Liver (tissue), 8 donors: ENCODE measurements at regions not wholly inside any gene's neighbourhood (a gene's known extent, or its start where the extent isn't known, plus 50 kb on each side); places are given as distances from the start of the nearest gene placed in this dataset.

Experiments used
- DNase-seq: peaks from one replicate; pipeline ENCODE4 v3.0.0-alpha.2; 2017; ENCODE audit warnings: low spot score
- H3K27ac ChIP-seq, 2 donors: one replicate each; pipeline ENCODE4 v1.7.0; 2013; ENCODE audit warnings: inconsistent platforms in 2 of 2, low read length in 2 of 2, control low read depth in 1 of 2, low read depth in 1 of 2, mild to moderate bottlenecking in 1 of 2
- H3K27me3 ChIP-seq, 4 donors: one replicate each; pipeline versions ENCODE4 v1.6.1 to v1.7.0; 2013; ENCODE audit warnings: low read length in 3 of 4, inconsistent platforms in 1 of 4, mild to moderate bottlenecking in 1 of 4, moderate library complexity in 1 of 4; ENCODE audit not compliant: control insufficient read depth in 4 of 4, insufficient read depth in 4 of 4
- H3K36me3 ChIP-seq, 4 donors: one replicate each; pipeline versions ENCODE4 v1.6.1 to v1.7.0; 2013; ENCODE audit warnings: low read length in 3 of 4, mild to moderate bottlenecking in 3 of 4, low read depth in 1 of 4, moderate library complexity in 1 of 4; ENCODE audit not compliant: control insufficient read depth in 4 of 4, insufficient read depth in 3 of 4
- H3K4me1 ChIP-seq, 4 donors: one replicate each; pipeline versions ENCODE4 v1.6.1 to v1.7.0; 2013; ENCODE audit warnings: low read length in 3 of 4, mild to moderate bottlenecking in 3 of 4, moderate library complexity in 1 of 4; ENCODE audit not compliant: control insufficient read depth in 4 of 4, insufficient read depth in 4 of 4
- H3K4me3 ChIP-seq, 3 donors: one replicate each; pipeline versions ENCODE4 v1.6.1 to v1.7.0; 2013; ENCODE audit warnings: low read length in 3 of 3, control low read depth in 1 of 3, low read depth in 1 of 3, mild to moderate bottlenecking in 1 of 3
- H3K9ac ChIP-seq, 2 donors: one replicate each; pipeline ENCODE4 v1.7.0; 2013; ENCODE audit warnings: low read length in 2 of 2, mild to moderate bottlenecking in 2 of 2, moderate library complexity in 2 of 2, control low read depth in 1 of 2, low read depth in 1 of 2
- H3K9me3 ChIP-seq, 4 donors: one replicate each; pipeline versions ENCODE4 v1.6.1 to v1.7.0; 2013; ENCODE audit warnings: low read length in 3 of 4; ENCODE audit not compliant: control insufficient read depth in 4 of 4
- CTCF ChIP-seq: fragments of 150-350 bp; IDR thresholded peaks from 2 replicates; pipeline ENCODE4 v1.5.1; 2017; ENCODE audit warnings: improper control_type of control experiment, low read depth, low read length; ENCODE audit not compliant: missing input control
- EGR1 ChIP-seq, 2 donors: IDR thresholded peaks; 2 replicates each; pipeline ENCODE4 v1.6.1; 2016 to 2018; ENCODE audit warnings: antibody characterized with exemption in 2 of 2, low read depth in 2 of 2
- FOXA1 ChIP-seq: IDR thresholded peaks from 2 replicates; pipeline ENCODE4 v1.6.1; 2016; ENCODE audit warnings: antibody characterized with exemption
- FOXA2 ChIP-seq: IDR thresholded peaks from 2 replicates; pipeline ENCODE4 v1.6.1; 2016; ENCODE audit warnings: antibody characterized with exemption
- GABPA ChIP-seq, 2 donors: IDR thresholded peaks in 1 of 2; conservative IDR thresholded peaks in 1 of 2; 2 replicates each; pipeline ENCODE4 v1.6.1; 2016; ENCODE audit warnings: antibody characterized with exemption in 2 of 2, mild to moderate bottlenecking in 1 of 2, moderate library complexity in 1 of 2
- HNF4A ChIP-seq, 2 donors: conservative IDR thresholded peaks; 2 replicates each; pipeline ENCODE4 v1.6.1; 2016; ENCODE audit warnings: antibody characterized with exemption in 2 of 2, mild to moderate bottlenecking in 2 of 2
- HNF4G ChIP-seq: IDR thresholded peaks from 2 replicates; pipeline ENCODE4 v1.6.1; 2016; ENCODE audit warnings: antibody characterized with exemption
- JUND ChIP-seq, 2 donors: IDR thresholded peaks; 2 replicates each; pipeline ENCODE4 v1.6.1; 2016; ENCODE audit warnings: antibody characterized with exemption in 2 of 2
- MAX ChIP-seq: IDR thresholded peaks from 2 replicates; pipeline ENCODE4 v1.6.1; 2016; ENCODE audit warnings: antibody characterized with exemption
- NR2F2 ChIP-seq: IDR thresholded peaks from 2 replicates; pipeline ENCODE4 v1.6.1; 2016; ENCODE audit warnings: antibody characterized with exemption
- RAD21 ChIP-seq, 2 donors: IDR thresholded peaks; 2 replicates each; pipeline ENCODE4 v1.6.1; 2016; ENCODE audit warnings: antibody characterized with exemption in 2 of 2, mild to moderate bottlenecking in 2 of 2
- REST ChIP-seq: IDR thresholded peaks from 2 replicates; pipeline ENCODE4 v1.6.1; 2016; ENCODE audit warnings: antibody characterized with exemption, mild to moderate bottlenecking
- RXRA ChIP-seq, 2 donors: IDR thresholded peaks; 2 replicates each; pipeline ENCODE4 v1.6.1; 2017 to 2018; ENCODE audit warnings: antibody characterized with exemption in 2 of 2, mild to moderate bottlenecking in 1 of 2
- SP1 ChIP-seq: IDR thresholded peaks from 2 replicates; pipeline ENCODE4 v1.6.1; 2018; ENCODE audit warnings: antibody characterized with exemption, mild to moderate bottlenecking
- TAF1 ChIP-seq: conservative IDR thresholded peaks from 2 replicates; pipeline ENCODE4 v1.6.1; 2016; ENCODE audit warnings: antibody characterized with exemption, mild to moderate bottlenecking
- YY1 ChIP-seq: IDR thresholded peaks from 2 replicates; pipeline ENCODE4 v1.6.1; 2016; ENCODE audit warnings: antibody characterized with exemption, mild to moderate bottlenecking
- ZBTB33 ChIP-seq: IDR thresholded peaks from 2 replicates; pipeline ENCODE4 v1.6.1; 2016; ENCODE audit warnings: antibody characterized with exemption
- WGBS: extraction: QIAGEN DNeasy Blood & Tissue Kit; methylation state at CpG from one replicate; pipeline ENCODE4 v1.1.7; 2013; 5-methylcytosine and 5-hydroxymethylcytosine counted together
- donor health status: healthy.
- donor health status: healthy.
- donor health status: healthy.
- donor health status: healthy.
- donor health status: healthy.

GRCh38 chr18:47719096-47719780 is 211.2 kb downstream of the SMAD2 start:
- TF ChIP-seq HNF4G (no peak), EGR1 (IDR thresholded peaks at IDR 0.05; ENCODE audit: low read depth in 2 of 2) (no peak), CTCF (no peak), JUND (IDR thresholded peaks at IDR 0.05) (no peak), TAF1 (no peak), HNF4A (conservative IDR thresholded peaks at IDR 0.05) (no peak), SP1 (no peak), RAD21 (IDR thresholded peaks at IDR 0.05) (no peak), ZBTB33 (no peak), YY1 (no peak), REST (no peak)
- Histone ChIP-seq H3K9ac (no peak overlapping the region), H3K4me3 (no peak overlapping the region), H3K9me3 (no peaks in the 10 kb centered on the region), H3K36me3 (no peaks in the 10 kb centered on the region), H3K27ac (no peak overlapping the region), H3K4me1 (no peaks in the 10 kb centered on the region), H3K27me3 (peaks cover 0 to 2% (median 0%) of the 10 kb centered on the region in 4 donors)
- DNase-seq: no peak
- WGBS: 81% methylated on average over 7 of the region's 7 CpGs

GRCh38 chr18:47718646-47719045 is 211.8 kb downstream of the SMAD2 start:
- TF ChIP-seq GABPA (IDR thresholded peaks at IDR 0.05 in 1 of 2, conservative IDR thresholded peaks at IDR 0.05 in 1 of 2) (no peak), FOXA1 (no peak), CTCF (no peak), RAD21 (IDR thresholded peaks at IDR 0.05) (no peak), HNF4A (conservative IDR thresholded peaks at IDR 0.05) (no peak), JUND (IDR thresholded peaks at IDR 0.05) (no peak), YY1 (no peak), EGR1 (IDR thresholded peaks at IDR 0.05; ENCODE audit: low read depth in 2 of 2) (no peak), TAF1 (no peak), HNF4G (no peak), SP1 (no peak), RXRA (IDR thresholded peaks at IDR 0.05) (no peak), ZBTB33 (no peak), NR2F2 (no peak), FOXA2 (no peak), MAX (no peak)
- no peak for DNase-seq
- WGBS: 72% methylated on average over 1 of the region's 1 CpG
- H3K27ac ChIP-seq: no peak overlapping the region
- H3K27me3 ChIP-seq: peaks cover 0 to 2% (median 0%) of the 10 kb centered on the region in 4 donors
- H3K9me3 ChIP-seq: no peaks in the 10 kb centered on the region
- no peaks in the 10 kb centered on the region for H3K36me3 ChIP-seq
- no peak overlapping the region for H3K4me3 ChIP-seq
- no peaks in the 10 kb centered on the region for H3K4me1 ChIP-seq
- no peak overlapping the region for H3K9ac ChIP-seq
